HuH-7 (cell line): ENCODE measurements at regions not wholly inside any gene's neighbourhood (a gene's known extent, or its start where the extent isn't known, plus 50 kb on each side); places are given as distances from the start of the nearest gene placed in this dataset.
"Not testable (repeated sequence)": the region's sequence is repeated elsewhere in the genome, so short reads cannot be mapped to it uniquely, and the experiment has no call there.

ENCODE experiments used
- DNase-seq: peaks from one replicate; pipeline ENCODE4 v3.0.0; 2011; ENCODE audit warnings: low spot score

GRCh38 chr11:45000918-45001317 is 50.2 kb upstream of the TP53I11 start:
- DNase-seq, result no peak

- no peak for DNase-seq
These were observed 50.9 kb upstream of the TP53I11 start for GRCh38 chr11:45001466-45002165.

- DNase-seq, result no peak
These were observed 54.4 kb upstream of the TP53I11 start for GRCh38 chr11:45005106-45005505.

GRCh38 chr11:45007011-45007410 is 56.3 kb upstream of the TP53I11 start:
- DNase-seq, result no peak

GRCh38 chr11:45015983-45016382 is 65.3 kb upstream of the TP53I11 start:
- not testable (repeated sequence) for DNase-seq

GRCh38 chr11:45016446-45016845 is 65.8 kb upstream of the TP53I11 start:
- DNase-seq, result not testable (repeated sequence)

GRCh38 chr11:45017329-45017728 is 66.6 kb upstream of the TP53I11 start:
- no peak for DNase-seq

GRCh38 chr11:45021001-45021400 is 70.3 kb upstream of the TP53I11 start:
- DNase-seq, result no peak

- no peak for DNase-seq
These were observed 71.0 kb upstream of the TP53I11 start for GRCh38 chr11:45021692-45022141.

GRCh38 chr11:45022294-45023064 is 71.8 kb upstream of the TP53I11 start:
- no peak for DNase-seq

- no peak for DNase-seq
These were observed 72.3 kb upstream of the TP53I11 start for GRCh38 chr11:45023065-45023365.

- no peak for DNase-seq
These were observed 73.6 kb upstream of the TP53I11 start for GRCh38 chr11:45024316-45024715.

GRCh38 chr11:45024846-45025588 is 74.3 kb upstream of the TP53I11 start:
- DNase-seq, result no peak

- DNase-seq, result no peak
These were observed 75.2 kb upstream of the TP53I11 start for GRCh38 chr11:45025716-45026492.

GRCh38 chr11:45026835-45027234 is 76.2 kb upstream of the TP53I11 start:
- DNase-seq, result no peak

GRCh38 chr11:45027312-45027711 is 76.6 kb upstream of the TP53I11 start:
- no peak for DNase-seq

GRCh38 chr11:45028911-45029682 is 78.4 kb upstream of the TP53I11 start:
- DNase-seq, result no peak

GRCh38 chr11:45030778-45031177 is 80.1 kb upstream of the TP53I11 start:
- no peak for DNase-seq

GRCh38 chr11:45031912-45032519 is 81.3 kb upstream of the TP53I11 start:
- DNase-seq, result no peak

GRCh38 chr11:45035413-45035812 is 84.7 kb upstream of the TP53I11 start:
- no peak for DNase-seq

GRCh38 chr11:45036010-45036409 is 85.3 kb upstream of the TP53I11 start:
- no peak for DNase-seq
